OCI-LY1 (cell line): ENCODE measurements at regions not wholly inside any gene's neighbourhood (a gene's known extent, or its start where the extent isn't known, plus 50 kb on each side); places are given as distances from the start of the nearest gene placed in this dataset.

ENCODE experiments used
- CTCF ChIP-seq: fragments of 200-600 bp; sonication (generic), shearing (Covaris generic); IDR thresholded peaks from 2 replicates; pipeline ENCODE4 v1.5.1; 2017; ENCODE audit warnings: mild to moderate bottlenecking, antibody characterized with exemption, low read length, moderate library complexity, mixed read lengths
- EZH2 ChIP-seq: fragments of 200-600 bp; sonication (generic), shearing (Covaris generic); IDR thresholded peaks from 2 replicates; pipeline ENCODE4 v1.8.0; 2017; ENCODE audit warnings: borderline replicate concordance, mixed run types, mild to moderate bottlenecking, antibody characterized with exemption, low read length, moderate library complexity, mixed read lengths

GRCh38 chr2:42939411-42940206 lies 147.2 kb upstream of the HAAO start:
- TF ChIP-seq CTCF (no peak), EZH2 (no peak)
